ENCODE measurements at regions not wholly inside any gene's neighbourhood (a gene's known extent, or its start where the extent isn't known, plus 50 kb on each side); places are given as distances from the start of the nearest gene placed in this dataset.

DNA sequence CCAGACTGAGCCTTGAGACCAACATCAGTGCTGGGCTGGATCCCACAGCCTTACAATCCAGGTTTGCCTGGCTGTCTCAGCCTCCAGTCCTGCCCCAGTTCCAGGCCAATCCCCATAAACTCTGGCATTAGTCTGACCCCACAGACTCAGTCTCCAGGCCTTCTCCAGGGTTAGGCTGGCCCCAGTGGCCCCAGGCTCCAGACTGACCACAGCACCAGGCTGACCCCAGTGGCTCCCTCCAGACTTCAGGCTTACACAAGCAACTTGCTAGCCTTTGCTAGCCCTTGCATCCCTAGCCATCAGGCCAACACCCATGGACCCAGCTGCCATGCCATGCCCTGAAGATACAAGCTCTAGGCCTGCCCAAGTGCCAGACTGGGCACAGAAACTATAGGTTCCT lies 1326.0 kb upstream of the C9orf72 start:
- ChIA-PET CTCF (no interaction called here), POLR2A (no interaction called here)
- intact Hi-C loops (cut with micrococcal nuclease) = no loop called here
- Mint-ChIP-seq H3K27ac (no peak overlapping the region), H3K4me1 (ENCODE audit: low read depth) (no peaks in the 10 kb centered on the region), H3K27me3 (no peaks in the 10 kb centered on the region), H3K4me3 (no peak overlapping the region), H3K9me3 (peaks cover 5% of the 10 kb centered on the region), H3K36me3 (ENCODE audit: low read depth) (no peaks in the 10 kb centered on the region)
- DNase-seq (no peak), ATAC-seq (no peak)
- TF ChIP-seq, protein P1, sequence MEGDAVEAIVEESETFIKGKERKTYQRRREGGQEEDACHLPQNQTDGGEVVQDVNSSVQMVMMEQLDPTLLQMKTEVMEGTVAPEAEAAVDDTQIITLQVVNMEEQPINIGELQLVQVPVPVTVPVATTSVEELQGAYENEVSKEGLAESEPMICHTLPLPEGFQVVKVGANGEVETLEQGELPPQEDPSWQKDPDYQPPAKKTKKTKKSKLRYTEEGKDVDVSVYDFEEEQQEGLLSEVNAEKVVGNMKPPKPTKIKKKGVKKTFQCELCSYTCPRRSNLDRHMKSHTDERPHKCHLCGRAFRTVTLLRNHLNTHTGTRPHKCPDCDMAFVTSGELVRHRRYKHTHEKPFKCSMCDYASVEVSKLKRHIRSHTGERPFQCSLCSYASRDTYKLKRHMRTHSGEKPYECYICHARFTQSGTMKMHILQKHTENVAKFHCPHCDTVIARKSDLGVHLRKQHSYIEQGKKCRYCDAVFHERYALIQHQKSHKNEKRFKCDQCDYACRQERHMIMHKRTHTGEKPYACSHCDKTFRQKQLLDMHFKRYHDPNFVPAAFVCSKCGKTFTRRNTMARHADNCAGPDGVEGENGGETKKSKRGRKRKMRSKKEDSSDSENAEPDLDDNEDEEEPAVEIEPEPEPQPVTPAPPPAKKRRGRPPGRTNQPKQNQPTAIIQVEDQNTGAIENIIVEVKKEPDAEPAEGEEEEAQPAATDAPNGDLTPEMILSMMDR (IDR thresholded peaks at IDR 0.05) = no peak

DNA sequence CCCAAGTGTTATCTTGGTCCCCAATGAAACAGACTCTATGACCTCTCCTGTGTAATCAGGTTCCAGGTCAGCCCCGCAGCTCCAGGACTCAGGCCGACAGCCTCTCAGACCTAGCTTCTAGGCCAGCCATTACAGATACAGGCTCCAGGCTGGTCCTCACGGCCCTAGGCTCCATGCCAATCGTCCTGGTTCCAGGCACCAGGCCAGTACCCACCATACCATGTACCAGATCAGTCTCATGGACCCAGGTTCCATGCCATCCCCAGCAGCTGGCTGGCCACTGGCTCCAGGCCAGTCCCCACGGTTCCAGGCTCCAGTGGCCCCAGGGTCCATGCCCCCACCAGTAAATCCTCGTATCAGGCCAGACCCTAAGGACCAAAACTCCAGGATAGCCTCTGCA lies 1326.6 kb upstream of the C9orf72 start:
- ChIA-PET POLR2A (no interaction called here), CTCF (no interaction called here)
- ATAC-seq (no peak), DNase-seq (no peak)
- Mint-ChIP-seq H3K27ac (no peak overlapping the region), H3K4me1 (ENCODE audit: low read depth) (no peaks in the 10 kb centered on the region), H3K36me3 (ENCODE audit: low read depth) (no peaks in the 10 kb centered on the region), H3K4me3 (no peak overlapping the region), H3K27me3 (no peaks in the 10 kb centered on the region), H3K9me3 (peaks cover 5% of the 10 kb centered on the region)
- intact Hi-C loops (cut with micrococcal nuclease) = no loop called here
- TF ChIP-seq, protein P1 (IDR thresholded peaks at IDR 0.05) = no peak

DNA sequence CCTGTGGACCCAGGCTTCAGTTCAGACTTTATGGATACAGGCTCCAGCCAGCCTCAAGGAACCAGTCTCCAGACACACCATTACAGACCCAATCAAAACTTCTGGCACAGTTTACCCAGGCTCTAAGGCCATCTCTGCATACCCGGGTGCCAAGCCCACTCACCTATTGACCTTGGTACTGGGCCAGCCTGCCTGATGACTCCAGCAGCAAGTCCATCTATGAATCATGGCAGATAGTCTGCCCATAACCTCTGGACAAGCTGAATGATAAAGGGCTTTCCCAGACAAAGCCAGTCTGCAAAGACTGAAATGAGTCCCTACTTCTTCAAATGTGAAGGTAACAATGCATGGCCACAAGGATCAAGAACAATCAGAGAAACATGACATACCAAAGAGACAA lies 1327.1 kb upstream of the C9orf72 start:
- intact Hi-C loops (cut with micrococcal nuclease) = no loop called here
- Mint-ChIP-seq H3K27me3 (no peaks in the 10 kb centered on the region), H3K36me3 (ENCODE audit: low read depth) (no peaks in the 10 kb centered on the region), H3K27ac (no peak overlapping the region), H3K4me3 (no peak overlapping the region), H3K9me3 (peaks cover 3% of the 10 kb centered on the region), H3K4me1 (ENCODE audit: low read depth) (no peaks in the 10 kb centered on the region)
- TF ChIP-seq, protein P1 (IDR thresholded peaks at IDR 0.05) = no peak
- ChIA-PET POLR2A (no interaction called here), CTCF (no interaction called here)
- no peak for ATAC-seq
- DNase-seq = no peak

DNA sequence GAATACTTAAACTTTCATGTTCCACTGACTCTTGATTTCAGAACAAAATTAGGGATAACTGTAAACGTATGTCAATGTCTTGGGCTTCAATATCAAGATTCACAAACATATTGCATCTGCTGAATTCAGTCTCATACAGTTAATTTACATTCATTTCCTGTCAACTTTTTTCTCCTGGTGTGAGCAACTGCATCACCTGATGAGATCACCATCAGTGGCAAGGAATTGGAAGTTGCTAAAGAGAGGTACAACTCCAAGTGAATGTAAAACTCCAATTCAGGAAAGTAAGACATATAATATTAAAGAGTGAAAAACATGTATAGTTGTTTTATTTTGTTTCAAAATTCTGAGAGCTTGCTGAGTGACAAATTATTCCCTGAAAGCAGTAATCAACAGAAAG lies 1336.2 kb upstream of the C9orf72 start:
- CTCF ChIA-PET = no interaction called here
- POLR2A ChIA-PET = no interaction called here
- no peaks in the 10 kb centered on the region for H3K36me3 Mint-ChIP-seq (ENCODE audit: low read depth)
- H3K27ac Mint-ChIP-seq = no peak overlapping the region
- DNase-seq = no peak
- TF ChIP-seq, protein P1 (IDR thresholded peaks at IDR 0.05) = no peak
- no peaks in the 10 kb centered on the region for H3K27me3 Mint-ChIP-seq
- H3K9me3 Mint-ChIP-seq = peaks cover 3% of the 10 kb centered on the region
- intact Hi-C loops (cut with micrococcal nuclease) = no loop called here
- H3K4me3 Mint-ChIP-seq = no peak overlapping the region
- no peak for ATAC-seq
- H3K4me1 Mint-ChIP-seq (ENCODE audit: low read depth) = no peaks in the 10 kb centered on the region

DNA sequence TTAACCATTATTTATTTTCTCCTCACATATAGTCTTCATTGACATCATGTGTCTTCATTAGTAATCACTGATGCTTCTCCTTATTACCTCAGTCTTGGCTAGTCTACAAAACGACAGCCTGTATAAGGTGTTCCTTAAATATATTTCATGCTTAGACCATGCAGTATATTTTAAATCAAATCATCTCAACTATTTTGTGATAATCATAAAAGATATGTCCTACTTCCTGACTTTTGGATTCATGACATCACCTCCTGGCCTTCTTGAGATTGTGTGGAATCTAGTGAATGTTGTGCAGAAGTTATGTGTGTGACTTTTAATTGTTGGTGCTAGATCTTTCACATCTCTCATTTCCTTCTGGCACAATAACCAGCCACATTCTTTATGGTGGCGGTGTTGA lies 1339.3 kb upstream of the C9orf72 start:
- intact Hi-C loops (cut with micrococcal nuclease) = no loop called here
- POLR2A ChIA-PET = no interaction called here
- no peaks in the 10 kb centered on the region for H3K36me3 Mint-ChIP-seq (ENCODE audit: low read depth)
- CTCF ChIA-PET = no interaction called here
- H3K4me1 Mint-ChIP-seq (ENCODE audit: low read depth) = no peaks in the 10 kb centered on the region
- H3K4me3 Mint-ChIP-seq = no peak overlapping the region
- no peak for DNase-seq
- ATAC-seq = no peak
- H3K27ac Mint-ChIP-seq = no peak overlapping the region
- TF ChIP-seq, protein P1 (IDR thresholded peaks at IDR 0.05) = no peak
- H3K27me3 Mint-ChIP-seq = no peaks in the 10 kb centered on the region
- H3K9me3 Mint-ChIP-seq = peaks cover 1% of the 10 kb centered on the region
